Activated naive CD8-positive, alpha-beta T cell treated with anti-CD3 and anti-CD28 coated beads, Interleukin-2, amount 50 U/mL, for 24 hours (primary cell): ENCODE measurements at regions not wholly inside any gene's neighbourhood (a gene's known extent, or its start where the extent isn't known, plus 50 kb on each side); places are given as distances from the start of the nearest gene placed in this dataset.

Source experiments
- ATAC-seq: fragments of 150-1000 bp; cut with Tn5 transposase; one replicate; pipeline ENCODE4 v1.10.0; 2021
- DNase-seq: peaks from one replicate; pipeline ENCODE4 v3.0.0; 2021
- H3K27ac Mint-ChIP-seq: one replicate; pipeline ENCODE4 v1.8.0; 2021; ENCODE audit warnings: mild to moderate bottlenecking, mixed read lengths
- H3K27me3 Mint-ChIP-seq: one replicate; pipeline ENCODE4 v1.8.0; 2021; ENCODE audit warnings: mixed read lengths
- H3K36me3 Mint-ChIP-seq: one replicate; pipeline ENCODE4 v1.8.0; 2021; ENCODE audit warnings: low read depth, mixed read lengths
- H3K4me1 Mint-ChIP-seq: one replicate; pipeline ENCODE4 v1.8.0; 2021; ENCODE audit warnings: mixed read lengths
- H3K4me3 Mint-ChIP-seq: one replicate; pipeline ENCODE4 v1.8.0; 2021; ENCODE audit warnings: mild to moderate bottlenecking, moderate library complexity, mixed read lengths
- H3K9me3 Mint-ChIP-seq: one replicate; pipeline ENCODE4 v1.8.0; 2021; ENCODE audit warnings: mixed read lengths

DNA sequence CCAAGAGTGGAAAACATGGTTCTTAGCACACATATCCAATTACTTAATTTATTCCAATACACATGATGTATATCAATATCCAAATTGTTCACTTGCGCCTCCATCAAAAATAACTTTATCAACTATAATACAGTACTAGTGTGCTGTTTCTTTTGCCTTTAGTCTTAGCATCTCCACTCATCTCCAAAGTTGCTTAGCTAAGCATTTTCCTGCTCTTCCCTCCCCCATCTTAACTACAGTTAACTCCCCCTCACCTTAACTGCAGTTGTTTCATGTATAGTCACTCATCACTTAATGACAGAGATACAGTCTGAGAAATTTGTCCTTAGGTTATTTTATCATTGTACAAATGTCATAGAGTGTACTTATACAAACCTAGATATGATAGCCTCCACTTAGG, 705.2 kb upstream of the LINC00305 start:
- ATAC-seq (no peak), DNase-seq (no peak)
- Mint-ChIP-seq H3K27me3 (no peaks in the 10 kb centered on the region), H3K4me3 (no peak overlapping the region), H3K9me3 (peaks cover 8% of the 10 kb centered on the region), H3K27ac (no peak overlapping the region), H3K36me3 (no peaks in the 10 kb centered on the region), H3K4me1 (no peaks in the 10 kb centered on the region)

DNA sequence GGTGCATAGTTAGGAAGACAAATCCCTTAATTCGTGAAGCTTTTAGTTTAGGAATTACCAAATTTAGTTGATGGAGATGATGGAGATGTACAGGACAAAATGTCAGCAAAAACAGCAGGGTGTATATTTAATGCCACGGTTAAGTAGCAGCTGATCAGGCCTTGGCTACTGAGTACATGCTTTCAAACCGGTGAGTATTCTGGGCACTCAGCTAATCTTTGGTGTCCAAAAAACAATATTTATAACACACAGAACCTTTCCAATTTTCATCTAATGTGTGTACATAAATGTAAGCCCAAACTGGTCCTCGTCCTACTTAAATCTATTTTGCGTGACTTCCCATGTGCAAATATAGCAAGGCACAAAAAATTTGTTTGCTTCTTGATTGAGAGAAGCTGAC, 703.4 kb upstream of the LINC00305 start:
- DNase-seq (no peak), ATAC-seq (no peak)
- H3K9me3 Mint-ChIP-seq, result peaks cover 8% of the 10 kb centered on the region
- no peak overlapping the region for H3K4me3 Mint-ChIP-seq
- no peaks in the 10 kb centered on the region for H3K27me3 Mint-ChIP-seq
- no peaks in the 10 kb centered on the region for H3K36me3 Mint-ChIP-seq
- no peaks in the 10 kb centered on the region for H3K4me1 Mint-ChIP-seq
- no peak overlapping the region for H3K27ac Mint-ChIP-seq

DNA sequence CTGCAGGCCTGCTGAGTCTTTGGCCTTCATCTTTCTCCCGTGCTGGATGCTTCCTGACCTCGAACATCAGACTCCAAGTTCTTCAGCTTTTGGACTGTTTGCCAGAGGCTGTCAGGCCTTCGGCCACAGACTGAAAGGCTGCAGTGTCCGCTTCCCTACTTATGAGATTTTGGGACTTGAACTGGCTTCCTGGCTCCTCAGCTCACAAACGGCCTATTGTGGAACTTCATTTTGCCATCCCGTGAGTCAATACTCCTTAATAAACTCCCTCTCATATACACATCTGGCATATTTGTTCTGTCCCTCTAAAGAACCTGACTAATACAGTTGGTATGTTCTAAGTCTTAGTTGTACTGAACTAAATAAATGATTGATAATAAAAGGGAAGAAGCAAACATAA, 702.8 kb upstream of the LINC00305 start:
- Mint-ChIP-seq H3K4me3 (no peak overlapping the region), H3K4me1 (no peaks in the 10 kb centered on the region), H3K27me3 (no peaks in the 10 kb centered on the region), H3K36me3 (no peaks in the 10 kb centered on the region), H3K27ac (no peak overlapping the region), H3K9me3 (peaks cover 8% of the 10 kb centered on the region)
- DNase-seq (no peak), ATAC-seq (no peak)

DNA sequence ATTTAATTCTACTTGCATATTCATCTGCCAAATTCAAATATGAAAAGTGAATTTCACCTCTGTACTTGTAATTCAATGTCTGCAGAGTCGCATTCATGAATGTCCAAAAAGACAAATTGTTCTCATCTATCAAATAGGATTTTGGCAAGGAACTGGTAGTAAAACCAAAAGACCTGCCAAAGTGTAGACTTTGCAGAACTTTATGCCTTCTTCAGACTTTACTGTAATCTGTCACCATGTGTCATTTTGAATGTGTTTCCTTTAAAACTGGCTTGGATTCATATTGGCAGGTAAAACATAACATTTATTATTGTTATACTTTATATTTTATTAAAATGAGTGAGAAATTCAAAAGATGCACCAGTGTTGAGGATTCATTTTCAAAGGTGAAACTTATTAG, 701.9 kb upstream of the LINC00305 start:
- Mint-ChIP-seq H3K4me3 (no peak overlapping the region), H3K4me1 (no peaks in the 10 kb centered on the region), H3K27me3 (no peaks in the 10 kb centered on the region), H3K9me3 (peaks cover 8% of the 10 kb centered on the region), H3K36me3 (no peaks in the 10 kb centered on the region), H3K27ac (no peak overlapping the region)
- no peak for DNase-seq
- ATAC-seq, result no peak

DNA sequence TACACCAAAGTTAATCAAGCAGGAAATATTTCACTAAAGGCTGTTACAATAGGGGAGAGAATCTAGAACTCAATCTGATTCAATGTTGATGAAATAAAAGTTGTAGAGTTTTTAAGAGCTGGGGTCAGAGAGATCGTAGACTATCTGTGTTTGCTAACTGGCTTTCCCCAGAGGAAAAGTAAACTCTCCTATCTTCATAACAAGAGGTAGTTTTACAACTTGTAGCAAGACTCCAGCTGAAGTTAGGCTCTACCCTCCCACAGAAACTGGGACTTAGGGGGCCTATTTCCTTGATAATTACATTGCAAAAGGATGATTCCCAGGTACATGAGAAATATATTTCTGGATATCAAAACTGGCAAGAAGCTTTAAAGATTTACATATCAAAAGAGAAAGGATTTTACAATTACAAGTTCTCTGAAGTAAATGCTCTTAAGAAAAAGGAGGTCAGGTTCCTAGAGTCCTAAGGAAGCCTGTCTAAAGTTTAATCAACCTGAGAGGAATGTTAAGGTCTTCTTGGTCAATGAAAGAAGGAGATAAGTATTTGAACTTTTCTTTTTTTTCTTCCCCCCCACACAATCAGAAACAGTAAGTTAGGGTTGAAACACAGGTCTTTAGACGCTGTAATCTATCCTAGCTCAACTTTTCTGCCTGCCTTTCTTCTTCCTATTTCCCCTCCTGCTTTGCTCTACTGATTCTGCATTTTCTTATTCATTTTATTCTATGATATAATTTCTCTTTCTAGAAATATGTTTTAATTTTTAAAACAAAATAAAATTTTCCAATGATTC, 692.2 kb upstream of the LINC00305 start:
- Mint-ChIP-seq H3K4me1 (no peaks in the 10 kb centered on the region), H3K27ac (no peak overlapping the region), H3K27me3 (no peaks in the 10 kb centered on the region), H3K4me3 (no peak overlapping the region), H3K9me3 (no peaks in the 10 kb centered on the region), H3K36me3 (no peaks in the 10 kb centered on the region)
- ATAC-seq, result no peak
- no peak for DNase-seq

DNA sequence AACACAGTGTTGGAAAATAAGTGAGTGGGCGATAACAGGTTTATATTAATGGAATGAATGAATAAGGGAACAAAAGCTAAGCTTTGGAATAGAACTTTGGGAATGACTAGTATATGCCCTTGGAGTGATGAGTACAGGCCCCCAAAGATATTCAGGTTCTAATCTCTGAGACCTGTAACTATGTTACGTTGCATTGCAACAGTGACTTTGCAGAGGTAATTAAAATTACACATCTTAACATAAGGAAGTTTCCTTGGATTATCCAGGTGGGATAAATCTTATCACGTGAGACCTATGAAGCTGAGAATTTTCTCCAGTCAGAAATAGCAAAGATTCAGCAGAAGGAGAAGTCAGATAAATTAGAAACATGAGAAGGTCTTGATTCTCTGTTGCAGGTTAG, 661.5 kb upstream of the LINC00305 start:
- no peak for ATAC-seq
- Mint-ChIP-seq H3K9me3 (peaks cover 17% of the 10 kb centered on the region), H3K27ac (no peak overlapping the region), H3K4me1 (no peaks in the 10 kb centered on the region), H3K27me3 (no peaks in the 10 kb centered on the region), H3K4me3 (no peak overlapping the region), H3K36me3 (no peaks in the 10 kb centered on the region)
- no peak for DNase-seq

DNA sequence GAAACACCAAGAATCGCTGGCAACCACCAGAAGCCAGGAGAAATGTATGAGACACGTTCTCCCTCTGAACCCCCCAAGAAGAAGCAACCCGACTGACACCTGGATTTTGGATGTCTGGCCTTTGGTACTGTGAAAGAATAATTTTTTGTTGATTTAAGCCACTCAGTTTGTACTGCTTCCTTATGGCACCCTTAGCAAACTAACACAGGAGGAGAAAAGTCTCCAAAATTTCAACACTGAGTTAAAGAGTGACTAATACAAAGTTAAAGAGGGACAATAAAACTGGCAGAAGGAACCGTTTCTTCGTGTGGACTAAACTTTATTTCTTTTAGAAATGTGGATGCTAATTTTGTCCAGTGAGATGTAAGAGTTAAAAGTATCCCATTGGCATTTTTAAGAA, 660.9 kb upstream of the LINC00305 start:
- H3K27ac Mint-ChIP-seq, result no peak overlapping the region
- H3K27me3 Mint-ChIP-seq, result no peaks in the 10 kb centered on the region
- H3K36me3 Mint-ChIP-seq, result no peaks in the 10 kb centered on the region

DNA sequence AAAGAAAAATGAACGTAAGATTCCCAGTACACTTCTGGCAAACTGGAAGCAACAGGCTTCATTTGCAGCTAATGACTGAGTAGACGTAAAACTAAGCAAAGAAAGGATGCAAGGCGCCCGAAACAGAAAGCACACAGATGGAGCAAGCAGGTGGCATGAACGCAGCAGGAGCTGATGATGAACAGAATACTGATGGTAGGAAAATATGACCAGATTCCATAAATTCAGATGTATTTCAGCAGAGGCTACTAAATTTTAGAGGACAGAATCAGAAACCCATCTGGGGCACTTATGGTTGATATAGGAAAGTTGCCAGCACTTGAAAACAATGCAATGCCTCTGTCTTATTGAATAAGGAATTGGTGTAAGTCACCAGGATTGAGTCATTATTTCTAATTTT, 658.7 kb upstream of the LINC00305 start:
- no peaks in the 10 kb centered on the region for H3K36me3 Mint-ChIP-seq
- DNase-seq (no peak), ATAC-seq (no peak)
- no peak overlapping the region for H3K27ac Mint-ChIP-seq
- H3K4me1 Mint-ChIP-seq, result no peaks in the 10 kb centered on the region
- H3K9me3 Mint-ChIP-seq, result peaks cover 11% of the 10 kb centered on the region
- H3K4me3 Mint-ChIP-seq, result no peak overlapping the region
- H3K27me3 Mint-ChIP-seq, result no peaks in the 10 kb centered on the region

More for the DNA sequence above, 660.9 kb upstream of the LINC00305 start:
- Mint-ChIP-seq H3K9me3 (peaks cover 17% of the 10 kb centered on the region), H3K4me1 (no peaks in the 10 kb centered on the region), H3K4me3 (no peak overlapping the region)
- DNase-seq (no peak), ATAC-seq (no peak)

DNA sequence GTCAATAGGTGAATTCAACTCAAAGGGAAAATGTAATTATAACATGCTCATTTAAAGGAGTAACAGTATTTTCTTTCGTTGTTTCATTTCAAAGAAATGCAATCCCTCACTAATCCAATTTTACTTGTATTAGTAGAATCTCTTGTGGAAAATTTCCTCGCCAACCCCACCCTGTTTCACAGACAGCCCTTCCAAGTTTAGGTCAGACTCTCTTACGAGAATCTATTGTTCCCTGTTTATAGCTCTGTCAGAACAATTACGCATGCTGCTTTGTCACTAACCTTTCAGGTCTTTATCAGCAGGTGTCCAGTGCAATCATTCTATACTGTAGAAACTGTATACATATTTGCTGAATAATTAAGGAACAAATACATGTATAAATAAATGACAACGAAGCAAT, 657.8 kb upstream of the LINC00305 start:
- Mint-ChIP-seq H3K4me1 (no peaks in the 10 kb centered on the region), H3K9me3 (peaks cover 6% of the 10 kb centered on the region), H3K27ac (no peak overlapping the region), H3K4me3 (no peak overlapping the region), H3K36me3 (no peaks in the 10 kb centered on the region), H3K27me3 (no peaks in the 10 kb centered on the region)
- no peak for ATAC-seq
- DNase-seq, result no peak

DNA sequence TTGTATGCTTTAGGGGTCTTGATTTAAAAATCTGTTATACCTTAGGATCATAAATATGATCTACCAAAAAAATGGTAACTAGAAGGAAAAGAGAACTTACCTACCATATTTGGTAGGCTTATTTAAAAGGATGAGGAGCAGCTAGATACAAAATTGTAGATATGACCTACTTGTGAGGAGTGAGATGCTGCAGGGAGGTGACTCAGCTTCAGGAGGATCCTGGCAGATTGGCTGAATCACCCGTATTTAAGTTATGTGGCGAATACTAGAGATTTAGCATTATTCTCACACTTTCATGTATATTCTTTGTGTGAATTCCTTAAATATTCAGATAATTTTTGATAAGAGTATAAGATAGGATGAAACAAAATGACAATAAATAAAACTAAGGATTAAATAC, 657.3 kb upstream of the LINC00305 start:
- Mint-ChIP-seq H3K4me3 (no peak overlapping the region), H3K9me3 (peaks cover 6% of the 10 kb centered on the region), H3K4me1 (no peaks in the 10 kb centered on the region), H3K27ac (no peak overlapping the region), H3K36me3 (no peaks in the 10 kb centered on the region), H3K27me3 (no peaks in the 10 kb centered on the region)
- ATAC-seq (no peak), DNase-seq (no peak)

DNA sequence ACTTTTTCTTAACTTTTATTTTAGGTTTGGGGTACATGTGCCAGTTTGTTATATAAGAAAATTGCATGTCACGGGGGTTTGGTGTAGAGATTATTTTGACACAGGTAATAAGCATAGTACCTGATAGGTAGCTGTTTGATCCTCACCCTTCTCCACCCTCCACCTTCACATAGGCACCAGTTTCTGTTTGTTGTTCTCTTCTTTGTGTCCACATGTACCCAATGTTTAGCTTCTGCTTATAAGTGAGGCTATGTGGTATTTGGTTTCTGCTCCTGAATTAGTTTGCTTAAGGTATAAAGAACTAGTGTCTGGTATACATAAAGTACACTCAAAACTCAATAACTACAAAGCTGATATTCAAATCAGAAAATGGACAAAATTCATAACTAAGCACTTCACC, 654.6 kb upstream of the LINC00305 start:
- Mint-ChIP-seq H3K4me1 (no peaks in the 10 kb centered on the region), H3K4me3 (no peak overlapping the region), H3K27ac (no peak overlapping the region), H3K36me3 (no peaks in the 10 kb centered on the region), H3K27me3 (no peaks in the 10 kb centered on the region), H3K9me3 (no peaks in the 10 kb centered on the region)
- DNase-seq (no peak), ATAC-seq (no peak)

DNA sequence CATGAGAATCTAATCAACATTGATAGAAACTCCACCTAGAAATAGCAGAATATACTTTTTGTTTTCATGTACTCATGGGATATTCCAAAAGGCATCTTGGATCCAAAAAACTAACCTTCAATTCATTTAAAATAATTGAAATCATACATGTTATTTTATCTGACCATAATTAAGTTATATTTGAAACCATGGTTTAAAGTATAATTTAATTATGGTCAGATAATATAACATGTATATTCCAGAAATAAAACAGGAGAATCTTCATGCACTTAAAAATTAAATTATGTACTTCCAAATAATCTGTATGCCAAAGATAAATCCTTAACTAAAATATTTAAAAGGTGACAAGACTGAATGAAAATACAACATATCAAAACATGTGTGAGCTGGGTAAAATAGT, 651.3 kb upstream of the LINC00305 start:
- no peaks in the 10 kb centered on the region for H3K36me3 Mint-ChIP-seq
- no peak overlapping the region for H3K27ac Mint-ChIP-seq
- no peak for ATAC-seq
- H3K9me3 Mint-ChIP-seq, result peaks cover 4% of the 10 kb centered on the region
- H3K27me3 Mint-ChIP-seq, result no peaks in the 10 kb centered on the region
- no peaks in the 10 kb centered on the region for H3K4me1 Mint-ChIP-seq
- H3K4me3 Mint-ChIP-seq, result no peak overlapping the region
- DNase-seq, result no peak

DNA sequence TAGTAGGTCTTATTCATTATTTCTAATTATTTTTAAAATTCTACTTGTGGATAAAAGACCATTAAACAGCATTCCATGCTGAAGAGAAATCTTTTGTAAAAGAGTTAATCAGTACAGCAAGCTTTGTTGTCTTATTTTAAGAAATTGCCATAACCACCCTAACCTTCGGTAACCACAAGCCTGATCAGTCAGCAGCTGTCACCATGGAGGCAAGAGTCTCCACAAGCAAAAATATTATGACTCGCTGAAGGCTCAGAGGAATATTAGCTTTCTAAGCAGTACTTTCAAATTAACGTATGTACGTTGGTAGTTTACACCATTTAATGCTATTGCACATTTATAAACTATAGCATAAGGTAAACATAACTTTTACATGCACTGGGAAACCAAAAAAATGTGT, 650.5 kb upstream of the LINC00305 start:
- Mint-ChIP-seq H3K27me3 (no peaks in the 10 kb centered on the region), H3K27ac (no peak overlapping the region), H3K4me3 (no peak overlapping the region), H3K9me3 (peaks cover 4% of the 10 kb centered on the region), H3K4me1 (no peaks in the 10 kb centered on the region), H3K36me3 (no peaks in the 10 kb centered on the region)
- ATAC-seq (no peak), DNase-seq (no peak)

DNA sequence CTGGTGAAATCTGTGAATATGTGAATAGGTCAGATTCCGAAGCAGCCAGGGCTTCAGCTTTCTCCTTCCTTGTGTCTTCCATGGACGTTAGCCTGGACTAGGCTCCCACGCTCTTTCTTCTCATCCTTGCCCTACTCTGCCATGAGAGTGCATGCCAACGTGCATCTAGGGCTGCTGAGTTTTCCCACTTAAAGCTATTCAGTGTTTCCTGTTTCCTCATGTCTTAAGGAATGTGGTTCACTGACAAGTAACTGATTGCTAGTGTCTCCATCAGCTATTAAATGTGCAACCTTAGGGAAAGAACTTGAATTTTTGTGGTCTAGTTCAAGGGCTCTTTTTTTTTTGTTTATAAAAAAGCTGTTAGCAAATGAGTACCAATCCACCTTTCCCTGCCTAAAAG, 642.3 kb upstream of the LINC00305 start:
- H3K4me1 Mint-ChIP-seq, result no peaks in the 10 kb centered on the region
- no peaks in the 10 kb centered on the region for H3K36me3 Mint-ChIP-seq
- peaks cover 5% of the 10 kb centered on the region for H3K9me3 Mint-ChIP-seq
- H3K4me3 Mint-ChIP-seq, result no peak overlapping the region
- ATAC-seq (no peak), DNase-seq (no peak)
- no peak overlapping the region for H3K27ac Mint-ChIP-seq
- H3K27me3 Mint-ChIP-seq, result no peaks in the 10 kb centered on the region

DNA sequence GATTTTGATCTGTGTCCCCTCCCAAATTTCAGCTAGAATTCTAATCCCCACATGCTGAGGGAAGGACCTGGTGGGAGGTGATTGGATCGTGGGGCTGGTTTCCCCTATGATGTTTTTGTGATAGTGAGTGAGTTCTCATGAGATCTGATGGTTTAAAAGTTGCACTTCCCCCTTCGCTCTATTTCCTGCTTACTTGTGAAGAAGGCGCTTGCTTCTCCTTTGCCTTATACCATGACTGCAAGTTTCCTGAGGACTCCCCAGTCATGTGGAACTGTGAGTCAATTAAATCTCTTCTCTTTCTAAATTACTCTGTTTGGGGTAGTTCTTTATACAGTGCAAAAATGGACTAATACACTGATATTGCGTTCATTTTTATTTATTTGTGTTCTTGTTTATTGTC, 636.8 kb upstream of the LINC00305 start:
- DNase-seq (no peak), ATAC-seq (no peak)
- Mint-ChIP-seq H3K27me3 (no peaks in the 10 kb centered on the region), H3K4me3 (no peak overlapping the region), H3K27ac (no peak overlapping the region), H3K4me1 (no peaks in the 10 kb centered on the region), H3K36me3 (no peaks in the 10 kb centered on the region), H3K9me3 (peaks cover 14% of the 10 kb centered on the region)

DNA sequence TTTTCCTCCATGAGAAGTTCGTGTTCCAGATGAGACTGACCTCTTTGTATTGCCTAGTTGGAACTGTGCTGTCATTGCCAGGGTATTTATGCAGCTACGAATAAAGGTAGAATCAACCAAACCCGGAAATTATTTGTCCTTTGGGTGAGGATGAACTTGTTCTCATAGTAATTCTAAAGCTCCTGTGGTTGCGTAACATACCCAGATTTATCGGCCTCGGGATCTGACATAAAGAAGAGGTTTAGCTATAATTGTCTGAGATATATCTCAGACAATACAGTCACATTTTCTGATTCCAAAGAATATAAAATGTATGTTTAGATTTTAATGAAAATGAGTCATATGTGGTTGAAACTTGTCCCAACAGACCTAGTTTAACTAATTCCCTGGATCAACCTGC, 628.7 kb upstream of the LINC00305 start:
- no peaks in the 10 kb centered on the region for H3K4me1 Mint-ChIP-seq
- ATAC-seq (no peak), DNase-seq (no peak)
- H3K27me3 Mint-ChIP-seq, result no peaks in the 10 kb centered on the region
- H3K36me3 Mint-ChIP-seq, result no peaks in the 10 kb centered on the region
- H3K27ac Mint-ChIP-seq, result no peak overlapping the region
- peaks cover 2% of the 10 kb centered on the region for H3K9me3 Mint-ChIP-seq
- H3K4me3 Mint-ChIP-seq, result no peak overlapping the region
